ENCODE measurements at regions not wholly inside any gene's neighbourhood (a gene's known extent, or its start where the extent isn't known, plus 50 kb on each side); places are given as distances from the start of the nearest gene placed in this dataset.

DNA sequence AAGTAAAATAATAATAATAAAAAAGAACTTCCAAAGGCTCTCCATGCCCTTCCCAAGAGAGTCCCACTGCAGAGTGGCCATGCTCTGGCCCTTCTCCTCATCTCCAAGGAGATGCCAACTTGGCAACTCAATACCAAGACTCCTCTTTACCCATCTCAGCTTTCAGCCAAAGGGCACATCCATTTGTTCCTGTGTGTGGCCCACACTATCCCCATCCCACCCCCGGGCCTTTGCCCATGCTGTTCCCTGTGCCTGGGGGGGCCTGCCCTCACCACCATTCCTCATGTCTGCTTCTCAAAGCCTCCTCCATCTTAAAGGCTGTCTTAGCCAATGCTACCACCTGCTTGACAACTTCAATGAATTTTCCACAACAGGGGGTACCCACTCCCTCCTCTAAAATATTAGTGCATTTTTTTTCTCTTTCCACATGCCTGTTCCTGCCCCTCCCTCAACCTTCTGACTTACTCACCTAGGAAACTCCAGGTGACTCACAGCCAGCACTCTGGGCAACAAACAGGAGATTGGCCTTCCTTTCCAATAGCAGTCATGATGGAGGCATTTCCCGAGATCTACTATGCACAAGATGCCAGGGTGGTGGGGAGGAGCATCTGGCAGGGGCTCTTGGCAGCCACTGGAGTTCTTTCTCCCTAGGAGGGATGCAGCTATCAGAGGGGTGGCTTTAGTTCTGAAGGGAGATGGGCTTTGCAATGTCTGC, 109.4 kb upstream of the SMAD3 start (continued):
- TF ChIP-seq, protein P1, sequence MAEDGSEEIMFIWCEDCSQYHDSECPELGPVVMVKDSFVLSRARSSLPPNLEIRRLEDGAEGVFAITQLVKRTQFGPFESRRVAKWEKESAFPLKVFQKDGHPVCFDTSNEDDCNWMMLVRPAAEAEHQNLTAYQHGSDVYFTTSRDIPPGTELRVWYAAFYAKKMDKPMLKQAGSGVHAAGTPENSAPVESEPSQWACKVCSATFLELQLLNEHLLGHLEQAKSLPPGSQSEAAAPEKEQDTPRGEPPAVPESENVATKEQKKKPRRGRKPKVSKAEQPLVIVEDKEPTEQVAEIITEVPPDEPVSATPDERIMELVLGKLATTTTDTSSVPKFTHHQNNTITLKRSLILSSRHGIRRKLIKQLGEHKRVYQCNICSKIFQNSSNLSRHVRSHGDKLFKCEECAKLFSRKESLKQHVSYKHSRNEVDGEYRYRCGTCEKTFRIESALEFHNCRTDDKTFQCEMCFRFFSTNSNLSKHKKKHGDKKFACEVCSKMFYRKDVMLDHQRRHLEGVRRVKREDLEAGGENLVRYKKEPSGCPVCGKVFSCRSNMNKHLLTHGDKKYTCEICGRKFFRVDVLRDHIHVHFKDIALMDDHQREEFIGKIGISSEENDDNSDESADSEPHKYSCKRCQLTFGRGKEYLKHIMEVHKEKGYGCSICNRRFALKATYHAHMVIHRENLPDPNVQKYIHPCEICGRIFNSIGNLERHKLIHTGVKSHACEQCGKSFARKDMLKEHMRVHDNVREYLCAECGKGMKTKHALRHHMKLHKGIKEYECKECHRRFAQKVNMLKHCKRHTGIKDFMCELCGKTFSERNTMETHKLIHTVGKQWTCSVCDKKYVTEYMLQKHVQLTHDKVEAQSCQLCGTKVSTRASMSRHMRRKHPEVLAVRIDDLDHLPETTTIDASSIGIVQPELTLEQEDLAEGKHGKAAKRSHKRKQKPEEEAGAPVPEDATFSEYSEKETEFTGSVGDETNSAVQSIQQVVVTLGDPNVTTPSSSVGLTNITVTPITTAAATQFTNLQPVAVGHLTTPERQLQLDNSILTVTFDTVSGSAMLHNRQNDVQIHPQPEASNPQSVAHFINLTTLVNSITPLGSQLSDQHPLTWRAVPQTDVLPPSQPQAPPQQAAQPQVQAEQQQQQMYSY (CRISPR knock-in tag; IDR thresholded peaks at IDR 0.05): no peak
- TF ChIP-seq MAX (CRISPR knock-in tag; IDR thresholded peaks at IDR 0.05) (no peak), ZBTB21 (CRISPR knock-in tag; IDR thresholded peaks at IDR 0.05; ENCODE audit: borderline replicate concordance) (no peak)

- POLR2A ChIA-PET: no interaction called here
- TF ChIP-seq, protein P2, sequence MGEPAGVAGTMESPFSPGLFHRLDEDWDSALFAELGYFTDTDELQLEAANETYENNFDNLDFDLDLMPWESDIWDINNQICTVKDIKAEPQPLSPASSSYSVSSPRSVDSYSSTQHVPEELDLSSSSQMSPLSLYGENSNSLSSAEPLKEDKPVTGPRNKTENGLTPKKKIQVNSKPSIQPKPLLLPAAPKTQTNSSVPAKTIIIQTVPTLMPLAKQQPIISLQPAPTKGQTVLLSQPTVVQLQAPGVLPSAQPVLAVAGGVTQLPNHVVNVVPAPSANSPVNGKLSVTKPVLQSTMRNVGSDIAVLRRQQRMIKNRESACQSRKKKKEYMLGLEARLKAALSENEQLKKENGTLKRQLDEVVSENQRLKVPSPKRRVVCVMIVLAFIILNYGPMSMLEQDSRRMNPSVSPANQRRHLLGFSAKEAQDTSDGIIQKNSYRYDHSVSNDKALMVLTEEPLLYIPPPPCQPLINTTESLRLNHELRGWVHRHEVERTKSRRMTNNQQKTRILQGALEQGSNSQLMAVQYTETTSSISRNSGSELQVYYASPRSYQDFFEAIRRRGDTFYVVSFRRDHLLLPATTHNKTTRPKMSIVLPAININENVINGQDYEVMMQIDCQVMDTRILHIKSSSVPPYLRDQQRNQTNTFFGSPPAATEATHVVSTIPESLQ (CRISPR knock-in tag; IDR thresholded peaks at IDR 0.05): no peak
- TF ChIP-seq SP1 (CRISPR knock-in tag; conservative IDR thresholded peaks at IDR 0.05) (no peak), MYBL2 (CRISPR knock-in tag; IDR thresholded peaks at IDR 0.05) (no peak), ZNF138 (CRISPR knock-in tag; conservative IDR thresholded peaks at IDR 0.05) (no peak), RELA (CRISPR knock-in tag; IDR thresholded peaks at IDR 0.05; ENCODE audit: borderline replicate concordance) (no peak), ZNF423 (CRISPR knock-in tag; IDR thresholded peaks at IDR 0.05) (no peak), GABPB1 (CRISPR knock-in tag; IDR thresholded peaks at IDR 0.05) (no peak)
- TF ChIP-seq, protein P3, sequence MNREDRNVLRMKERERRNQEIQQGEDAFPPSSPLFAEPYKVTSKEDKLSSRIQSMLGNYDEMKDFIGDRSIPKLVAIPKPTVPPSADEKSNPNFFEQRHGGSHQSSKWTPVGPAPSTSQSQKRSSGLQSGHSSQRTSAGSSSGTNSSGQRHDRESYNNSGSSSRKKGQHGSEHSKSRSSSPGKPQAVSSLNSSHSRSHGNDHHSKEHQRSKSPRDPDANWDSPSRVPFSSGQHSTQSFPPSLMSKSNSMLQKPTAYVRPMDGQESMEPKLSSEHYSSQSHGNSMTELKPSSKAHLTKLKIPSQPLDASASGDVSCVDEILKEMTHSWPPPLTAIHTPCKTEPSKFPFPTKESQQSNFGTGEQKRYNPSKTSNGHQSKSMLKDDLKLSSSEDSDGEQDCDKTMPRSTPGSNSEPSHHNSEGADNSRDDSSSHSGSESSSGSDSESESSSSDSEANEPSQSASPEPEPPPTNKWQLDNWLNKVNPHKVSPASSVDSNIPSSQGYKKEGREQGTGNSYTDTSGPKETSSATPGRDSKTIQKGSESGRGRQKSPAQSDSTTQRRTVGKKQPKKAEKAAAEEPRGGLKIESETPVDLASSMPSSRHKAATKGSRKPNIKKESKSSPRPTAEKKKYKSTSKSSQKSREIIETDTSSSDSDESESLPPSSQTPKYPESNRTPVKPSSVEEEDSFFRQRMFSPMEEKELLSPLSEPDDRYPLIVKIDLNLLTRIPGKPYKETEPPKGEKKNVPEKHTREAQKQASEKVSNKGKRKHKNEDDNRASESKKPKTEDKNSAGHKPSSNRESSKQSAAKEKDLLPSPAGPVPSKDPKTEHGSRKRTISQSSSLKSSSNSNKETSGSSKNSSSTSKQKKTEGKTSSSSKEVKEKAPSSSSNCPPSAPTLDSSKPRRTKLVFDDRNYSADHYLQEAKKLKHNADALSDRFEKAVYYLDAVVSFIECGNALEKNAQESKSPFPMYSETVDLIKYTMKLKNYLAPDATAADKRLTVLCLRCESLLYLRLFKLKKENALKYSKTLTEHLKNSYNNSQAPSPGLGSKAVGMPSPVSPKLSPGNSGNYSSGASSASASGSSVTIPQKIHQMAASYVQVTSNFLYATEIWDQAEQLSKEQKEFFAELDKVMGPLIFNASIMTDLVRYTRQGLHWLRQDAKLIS (CRISPR knock-in tag; IDR thresholded peaks at IDR 0.05; ENCODE audit: borderline replicate concordance): no peak
- Mint-ChIP-seq H3K27me3 (ENCODE audit: low read depth) (no peaks in the 10 kb centered on the region), H3K27ac (no peak overlapping the region), H3K9me3 (no peaks in the 10 kb centered on the region), H3K4me1 (peaks cover 6% of the 10 kb centered on the region), H3K36me3 (no peaks in the 10 kb centered on the region), H3K4me3 (no peak overlapping the region)
- DNase-seq (ENCODE audit: low spot score) (no peak), ATAC-seq (no peak)
- CTCF ChIA-PET: no interaction called here
Measured at GRCh38 chr15:66956672-66957430, 108.6 kb upstream of the SMAD3 start.

- ChIA-PET POLR2A (no interaction called here), CTCF (interaction anchor here (0.6 to 1.4 kb wide), 2 partner anchors 89 to 207 kb away, joined by 3 read pairs; no protein-coding TSS in a partner anchor)
- Mint-ChIP-seq H3K27me3 (ENCODE audit: low read depth) (no peaks in the 10 kb centered on the region), H3K27ac (no peak overlapping the region), H3K4me3 (no peak overlapping the region), H3K36me3 (no peaks in the 10 kb centered on the region), H3K4me1 (peaks cover 9% of the 10 kb centered on the region), H3K9me3 (no peaks in the 10 kb centered on the region)
- ATAC-seq (no peak), DNase-seq (ENCODE audit: low spot score) (no peak)
- TF ChIP-seq ZNF416 (CRISPR knock-in tag; IDR thresholded peaks at IDR 0.05) (no peak), NR3C1 (CRISPR knock-in tag; conservative IDR thresholded peaks at IDR 0.05; ENCODE audit: low read depth) (no peak), ZNF532 (CRISPR knock-in tag; IDR thresholded peaks at IDR 0.05; ENCODE audit: borderline replicate concordance) (no peak), TP53 (CRISPR knock-in tag; IDR thresholded peaks at IDR 0.05) (no peak), ZNF138 (CRISPR knock-in tag; conservative IDR thresholded peaks at IDR 0.05) (no peak), ZBTB43 (CRISPR knock-in tag; IDR thresholded peaks at IDR 0.05) (no peak), MXD4 (CRISPR knock-in tag; IDR thresholded peaks at IDR 0.05; ENCODE audit: borderline replicate concordance) (no peak)
Measured at GRCh38 chr15:66957431-66957720, 108.0 kb upstream of the SMAD3 start.
